H9 (cell line): ENCODE measurements at regions not wholly inside any gene's neighbourhood (a gene's known extent, or its start where the extent isn't known, plus 50 kb on each side); places are given as distances from the start of the nearest gene placed in this dataset.

Experiments used
- DNase-seq: peaks from one replicate; pipeline ENCODE4 v3.0.0-alpha.2; 2017
- H2AFZ ChIP-seq: one replicate; pipeline ENCODE4 v1.6.1; 2013; ENCODE audit warnings: mild to moderate bottlenecking, low read length, control low read depth, moderate library complexity
- H2AK5ac ChIP-seq: 2 replicates; pipeline ENCODE4 v1.6.1; 2013; ENCODE audit warnings: low read length, control low read depth, mixed read lengths; ENCODE audit not compliant: insufficient read length
- H2BK120ac ChIP-seq: one replicate; pipeline ENCODE4 v1.6.1; 2013; ENCODE audit warnings: low read depth, mild to moderate bottlenecking, low read length, control low read depth, inconsistent platforms; ENCODE audit not compliant: poor library complexity, severe bottlenecking
- H2BK12ac ChIP-seq: 2 replicates; pipeline ENCODE4 v1.6.1; 2013; ENCODE audit warnings: low read length, control low read depth, mixed read lengths, low read depth; ENCODE audit not compliant: insufficient read length
- H2BK15ac ChIP-seq: 2 replicates; pipeline ENCODE4 v1.6.1; 2013; ENCODE audit warnings: low read depth, low read length, control low read depth
- H2BK20ac ChIP-seq: one replicate; pipeline ENCODE4 v1.6.1; 2013; ENCODE audit warnings: low read depth, mild to moderate bottlenecking, low read length, control low read depth, inconsistent platforms; ENCODE audit not compliant: poor library complexity, severe bottlenecking
- H2BK5ac ChIP-seq: 2 replicates; pipeline ENCODE4 v1.6.1; 2013; ENCODE audit warnings: low read length, control low read depth, mixed read lengths; ENCODE audit not compliant: insufficient read length
- H3K14ac ChIP-seq: 2 replicates; pipeline ENCODE4 v1.6.1; 2013; ENCODE audit warnings: low read length, control low read depth; ENCODE audit not compliant: insufficient read depth
- H3K18ac ChIP-seq: 2 replicates; pipeline ENCODE4 v1.6.1; 2013; ENCODE audit warnings: low read depth, mild to moderate bottlenecking, mixed read lengths, low read length, control low read depth; ENCODE audit not compliant: insufficient read length
- H3K23ac ChIP-seq: 2 replicates; pipeline ENCODE4 v1.6.1; 2013; ENCODE audit warnings: low read length, control low read depth, mixed read lengths, low read depth; ENCODE audit not compliant: insufficient read length
- H3K23me2 ChIP-seq: 2 replicates; pipeline ENCODE4 v1.6.1; 2013; ENCODE audit warnings: low read depth, mild to moderate bottlenecking, mixed read lengths, low read length, control low read depth; ENCODE audit not compliant: insufficient read length, poor library complexity, severe bottlenecking
- H3K27ac ChIP-seq: 2 replicates; pipeline ENCODE4 v1.5.1; 2013; ENCODE audit warnings: low read length, control low read depth, mixed read lengths, low read depth; ENCODE audit not compliant: insufficient read length
- H3K27me3 ChIP-seq: 2 replicates; pipeline ENCODE4 v1.6.1; 2013; ENCODE audit warnings: low read length, control low read depth, inconsistent platforms; ENCODE audit not compliant: insufficient read depth
- H3K4ac ChIP-seq: 2 replicates; pipeline ENCODE4 v1.6.1; 2013; ENCODE audit warnings: low read depth, mild to moderate bottlenecking, control low read depth, inconsistent platforms, low read length, moderate library complexity
- H3K4me1 ChIP-seq: 2 replicates; pipeline ENCODE4 v1.6.1; 2013; ENCODE audit warnings: low read length, control low read depth, inconsistent platforms; ENCODE audit not compliant: insufficient read depth
- H3K4me2 ChIP-seq: 2 replicates; pipeline ENCODE4 v1.6.1; 2013; ENCODE audit warnings: low read length, control low read depth, mixed read lengths; ENCODE audit not compliant: insufficient read length, insufficient read depth
- H3K56ac ChIP-seq: 2 replicates; pipeline ENCODE4 v1.6.1; 2013; ENCODE audit warnings: low read depth, mild to moderate bottlenecking, mixed read lengths, low read length, control low read depth; ENCODE audit not compliant: insufficient read length
- H3K79me1 ChIP-seq: 2 replicates; pipeline ENCODE4 v1.6.1; 2013; ENCODE audit warnings: low read depth, mild to moderate bottlenecking, moderate library complexity, low read length, control low read depth, inconsistent platforms; ENCODE audit not compliant: insufficient read depth, poor library complexity, severe bottlenecking
- H3K79me2 ChIP-seq: 2 replicates; pipeline ENCODE4 v1.6.1; 2013; ENCODE audit warnings: low read length, control low read depth, inconsistent platforms; ENCODE audit not compliant: insufficient read depth
- H3K9ac ChIP-seq: 2 replicates; pipeline ENCODE4 v1.6.1; 2013; ENCODE audit warnings: low read length, control low read depth, mixed read lengths; ENCODE audit not compliant: insufficient read length; ENCODE audit errors: extremely low read depth
- H3K9me3 ChIP-seq: one replicate; pipeline ENCODE4 v1.6.1; 2013; ENCODE audit warnings: low read depth, low read length, inconsistent platforms; ENCODE audit not compliant: control insufficient read depth
- H3T11ph ChIP-seq: one replicate; pipeline ENCODE4 v1.6.1; 2013; ENCODE audit warnings: mild to moderate bottlenecking, low read length, control low read depth, inconsistent platforms
- H4K20me1 ChIP-seq: one replicate; pipeline ENCODE4 v1.6.1; 2013; ENCODE audit not compliant: control insufficient read depth, insufficient read length, insufficient read depth
- H4K5ac ChIP-seq: 2 replicates; pipeline ENCODE4 v1.6.1; 2013; ENCODE audit warnings: low read depth, mild to moderate bottlenecking, mixed read lengths, low read length, control low read depth; ENCODE audit not compliant: insufficient read length
- H4K8ac ChIP-seq: replicated peaks from 2 replicates; pipeline ENCODE4 v1.6.1; 2013; ENCODE audit warnings: low read length, control low read depth, mixed read lengths, low read depth; ENCODE audit not compliant: insufficient read length
- H4K91ac ChIP-seq: 2 replicates; pipeline ENCODE4 v1.6.1; 2013; ENCODE audit warnings: low read depth, mild to moderate bottlenecking, moderate library complexity, mixed read lengths, low read length, control low read depth; ENCODE audit not compliant: insufficient read length
- H3K27ac Mint-ChIP-seq, 3 experiments: 2 replicates in 2 of 3; 3 replicates in 1 of 3; pipeline ENCODE4 v1.8.0; 2020 to 2021; ENCODE audit warnings: mixed read lengths in 3 of 3, mild to moderate bottlenecking in 1 of 3, moderate library complexity in 1 of 3
- H3K27me3 Mint-ChIP-seq: 2 replicates; pipeline ENCODE4 v1.8.0; 2021; ENCODE audit warnings: low read depth, mild to moderate bottlenecking, moderate library complexity, mixed read lengths
- H3K36me3 Mint-ChIP-seq, 3 experiments: 2 replicates in 2 of 3; 3 replicates in 1 of 3; pipeline ENCODE4 v1.8.0; 2020 to 2021; ENCODE audit warnings: low read depth in 3 of 3, mixed read lengths in 3 of 3; ENCODE audit not compliant: insufficient read depth in 1 of 3
- H3K4me1 Mint-ChIP-seq, 2 experiments: 2 replicates each; pipeline ENCODE4 v1.8.0; 2020; ENCODE audit warnings: mixed read lengths in 2 of 2
- H3K4me3 Mint-ChIP-seq, 2 experiments: 2 replicates in 1 of 2; 3 replicates in 1 of 2; pipeline ENCODE4 v1.8.0; 2020 to 2021; ENCODE audit warnings: mild to moderate bottlenecking in 2 of 2, mixed read lengths in 2 of 2, moderate library complexity in 1 of 2
- H3K9me3 Mint-ChIP-seq, 2 experiments: 2 replicates in 1 of 2; 3 replicates in 1 of 2; pipeline ENCODE4 v1.8.0; 2020; ENCODE audit warnings: mild to moderate bottlenecking in 2 of 2, mixed read lengths in 2 of 2, moderate library complexity in 1 of 2
- WGBS: extraction: QIAGEN DNeasy Blood & Tissue Kit; methylation state at CpG from one replicate; pipeline ENCODE4 v1.1.7; 2013; ENCODE audit warnings: missing lambda C conversion rate, low lambda C conversion rate, mixed read lengths; ENCODE audit not compliant: insufficient read length; ENCODE audit errors: extremely low coverage; 5-methylcytosine and 5-hydroxymethylcytosine counted together
- TF ChIP-seq, protein P1 (sequence below): fragments of 200-600 bp; sonication (generic); conservative IDR thresholded peaks from 3 replicates; pipeline ENCODE4 v1.8.0; 2021; ENCODE audit warnings: antibody characterized with exemption, mild to moderate bottlenecking

DNA sequence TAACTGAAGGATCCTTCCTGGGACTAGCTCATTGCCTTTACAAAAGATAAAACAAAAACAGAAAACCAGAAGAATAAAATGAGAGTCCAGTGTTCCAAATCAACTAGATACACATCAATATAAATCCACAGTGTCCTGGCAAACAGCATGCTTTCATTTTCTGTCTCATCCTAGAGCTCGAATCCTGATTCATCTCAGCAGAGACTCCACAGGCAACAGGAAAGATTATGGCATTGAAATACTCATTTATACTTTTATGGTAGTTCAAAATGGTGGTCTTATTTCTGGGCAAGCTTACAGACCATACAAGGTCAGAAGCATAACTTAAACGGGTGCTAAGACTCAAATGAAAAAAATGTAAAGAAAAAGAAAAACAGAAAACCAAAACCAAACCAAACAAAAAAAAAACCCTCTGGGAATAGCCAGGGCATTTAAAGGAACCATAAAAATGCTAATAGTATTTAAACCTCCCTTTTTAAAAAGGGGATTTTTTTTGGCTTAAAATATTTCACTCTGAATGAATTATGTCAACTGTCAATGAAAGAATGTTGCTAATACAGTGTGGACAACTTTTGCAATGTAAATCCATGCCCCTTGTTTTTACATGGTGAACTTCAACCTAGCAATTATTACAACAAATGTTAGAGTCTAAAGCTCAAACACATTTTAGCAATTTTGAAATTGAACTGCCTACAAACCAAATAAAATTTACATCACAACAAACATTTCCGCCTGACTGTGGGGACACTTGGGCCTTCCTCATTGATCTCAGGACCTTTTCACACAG is 57.9 kb downstream of the GPR101 start:
- no peak for DNase-seq
- Histone ChIP-seq H3K18ac (no peak overlapping the region), H4K91ac (no peak overlapping the region), H3K14ac (no peak overlapping the region), H3T11ph (no peak overlapping the region), H2BK12ac (no peak overlapping the region), H2BK20ac (no peak overlapping the region), H3K4ac (no peak overlapping the region), H3K27ac (no peak overlapping the region), H2BK15ac (no peak overlapping the region), H2BK120ac (no peak overlapping the region), H3K9me3 (no peaks in the 10 kb centered on the region), H3K4me1 (no peaks in the 10 kb centered on the region), H2AFZ (no peak overlapping the region), H4K8ac (no peak overlapping the region), H3K4me2 (no peak overlapping the region), H2BK5ac (no peak overlapping the region), H3K79me2 (no peaks in the 10 kb centered on the region), H3K27me3 (no peaks in the 10 kb centered on the region), H3K9ac (no peak overlapping the region), H4K20me1 (no peaks in the 10 kb centered on the region), H3K79me1 (no peaks in the 10 kb centered on the region), H3K23ac (no peak overlapping the region), H3K23me2 (no peaks in the 10 kb centered on the region), H4K5ac (no peak overlapping the region), H2AK5ac (no peak overlapping the region), H3K56ac (no peak overlapping the region)
- Mint-ChIP-seq H3K9me3 (peaks cover 49 to 61% of the 10 kb centered on the region in 2 experiments), H3K4me1 (peaks cover 4 to 6% of the 10 kb centered on the region in 2 experiments; a peak in 2 of 4 replicates), H3K27ac (no peak overlapping the region), H3K4me3 (no peak overlapping the region), H3K36me3 (peaks cover 0 to 4% (median 3%) of the 10 kb centered on the region in 3 experiments; a peak in 4 of 7 replicates), H3K27me3 (peaks cover 4% of the 10 kb centered on the region; the same call in 1 of the 2 replicates)
- TF ChIP-seq, protein P1, sequence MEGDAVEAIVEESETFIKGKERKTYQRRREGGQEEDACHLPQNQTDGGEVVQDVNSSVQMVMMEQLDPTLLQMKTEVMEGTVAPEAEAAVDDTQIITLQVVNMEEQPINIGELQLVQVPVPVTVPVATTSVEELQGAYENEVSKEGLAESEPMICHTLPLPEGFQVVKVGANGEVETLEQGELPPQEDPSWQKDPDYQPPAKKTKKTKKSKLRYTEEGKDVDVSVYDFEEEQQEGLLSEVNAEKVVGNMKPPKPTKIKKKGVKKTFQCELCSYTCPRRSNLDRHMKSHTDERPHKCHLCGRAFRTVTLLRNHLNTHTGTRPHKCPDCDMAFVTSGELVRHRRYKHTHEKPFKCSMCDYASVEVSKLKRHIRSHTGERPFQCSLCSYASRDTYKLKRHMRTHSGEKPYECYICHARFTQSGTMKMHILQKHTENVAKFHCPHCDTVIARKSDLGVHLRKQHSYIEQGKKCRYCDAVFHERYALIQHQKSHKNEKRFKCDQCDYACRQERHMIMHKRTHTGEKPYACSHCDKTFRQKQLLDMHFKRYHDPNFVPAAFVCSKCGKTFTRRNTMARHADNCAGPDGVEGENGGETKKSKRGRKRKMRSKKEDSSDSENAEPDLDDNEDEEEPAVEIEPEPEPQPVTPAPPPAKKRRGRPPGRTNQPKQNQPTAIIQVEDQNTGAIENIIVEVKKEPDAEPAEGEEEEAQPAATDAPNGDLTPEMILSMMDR, result no peak
- WGBS, result no CpG with 5 or more reads among the region's 3 CpGs
